Kasumi-1 (cell line): ENCODE measurements at regions not wholly inside any gene's neighbourhood (a gene's known extent, or its start where the extent isn't known, plus 50 kb on each side); places are given as distances from the start of the nearest gene placed in this dataset.

ENCODE experiments used
- DNase-seq, 2 experiments: peaks; one replicate each; lab custom pipeline; 2025; lab: John Stamatoyannopoulos, UW

DNA sequence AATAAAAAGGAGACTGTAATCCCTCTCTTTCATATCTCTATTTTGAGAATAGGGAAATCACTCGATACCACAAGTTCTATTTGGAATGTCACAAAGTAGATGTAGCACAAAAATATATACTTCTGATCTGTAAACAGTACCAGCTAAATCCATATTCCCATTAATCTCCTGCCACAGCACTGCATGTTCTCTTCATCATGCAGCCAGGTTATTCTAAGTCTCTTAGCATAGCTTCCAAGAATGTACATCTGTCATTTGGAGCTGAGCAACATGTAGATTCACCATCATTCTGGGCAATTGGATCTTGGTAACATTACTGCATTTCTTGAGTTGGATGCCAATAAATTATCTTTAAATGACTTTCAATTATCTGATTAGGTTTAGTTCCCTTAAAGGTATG is 1874.5 kb downstream of the MRPL39 start:
- no peak for DNase-seq

DNA sequence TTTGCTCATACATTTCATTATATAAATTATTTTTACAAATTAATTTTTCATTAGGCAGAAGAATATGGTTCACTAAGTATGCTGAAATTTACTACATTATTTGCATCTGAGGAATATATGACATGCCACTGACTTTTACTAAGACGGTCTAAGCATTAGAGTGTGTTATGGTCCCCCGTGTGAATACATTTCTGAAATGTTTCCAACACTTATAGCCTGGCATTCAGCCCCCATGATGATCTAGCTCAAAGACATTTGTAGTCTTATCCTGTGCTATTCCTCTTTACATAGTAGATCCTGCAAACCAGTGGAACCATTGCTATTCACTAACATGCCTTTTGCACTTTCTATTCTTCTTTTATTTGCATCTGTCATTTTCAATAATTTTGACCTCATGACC is 1878.0 kb downstream of the MRPL39 start:
- DNase-seq: no peak

DNA sequence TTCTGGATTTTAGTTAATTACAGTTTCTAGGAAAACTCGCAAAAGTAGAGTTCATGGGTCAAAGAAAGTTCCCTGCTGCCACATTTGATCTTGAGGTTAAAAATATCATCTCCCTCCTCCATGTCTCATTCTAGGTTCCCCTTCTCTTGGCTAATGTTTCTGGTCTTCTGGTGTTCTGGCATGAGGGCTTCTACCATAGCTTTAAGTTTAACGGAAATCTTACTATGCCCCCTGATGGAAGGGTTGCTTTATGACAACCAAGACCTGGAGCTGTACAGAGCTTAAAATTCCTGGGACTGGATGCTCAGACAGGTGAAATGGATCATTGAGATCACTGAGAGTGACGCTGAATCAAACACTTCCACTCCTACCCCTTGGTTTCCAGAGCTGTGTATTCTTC is 1881.7 kb downstream of the MRPL39 start:
- DNase-seq: peak in 1 of 2 experiments; percentile 28

DNA sequence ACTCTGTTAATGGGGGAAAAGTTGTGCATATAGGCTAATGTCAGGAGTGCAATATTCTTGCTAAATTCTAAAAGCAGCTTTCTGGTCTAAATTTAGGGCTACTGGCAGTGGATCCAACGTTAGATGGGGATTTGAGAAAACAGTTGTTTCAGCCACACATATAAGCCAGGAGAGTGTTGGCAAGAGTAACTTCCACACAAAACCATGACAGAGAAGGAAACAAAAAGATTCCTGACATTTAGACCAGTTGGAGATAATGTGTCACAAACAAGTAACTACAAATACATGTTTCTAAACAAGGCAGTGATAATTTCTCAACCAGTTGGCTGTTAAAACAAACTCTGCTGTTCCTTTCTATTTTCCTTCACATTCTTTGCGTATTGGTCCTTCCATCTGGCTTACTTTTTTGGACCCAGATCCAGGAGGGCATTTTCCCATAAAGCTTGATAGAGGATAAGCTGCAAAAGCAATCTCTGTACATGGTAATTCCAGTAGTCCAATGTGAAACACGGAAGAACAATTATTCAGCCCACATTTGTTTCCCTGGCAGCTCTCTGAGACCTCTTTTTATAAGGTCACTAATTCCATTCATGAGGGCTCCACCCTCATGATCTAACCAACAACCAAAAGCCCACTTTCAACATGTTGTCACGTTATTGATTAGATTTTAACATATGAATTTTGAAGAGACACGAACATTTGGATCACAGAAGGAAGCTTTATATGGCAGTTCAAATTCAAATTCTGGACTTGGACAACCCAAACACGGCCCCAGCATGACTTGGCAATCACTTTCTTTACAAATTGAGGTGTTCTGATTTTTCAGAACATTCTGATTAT is 1888.6 kb downstream of the MRPL39 start:
- DNase-seq: no peak

DNA sequence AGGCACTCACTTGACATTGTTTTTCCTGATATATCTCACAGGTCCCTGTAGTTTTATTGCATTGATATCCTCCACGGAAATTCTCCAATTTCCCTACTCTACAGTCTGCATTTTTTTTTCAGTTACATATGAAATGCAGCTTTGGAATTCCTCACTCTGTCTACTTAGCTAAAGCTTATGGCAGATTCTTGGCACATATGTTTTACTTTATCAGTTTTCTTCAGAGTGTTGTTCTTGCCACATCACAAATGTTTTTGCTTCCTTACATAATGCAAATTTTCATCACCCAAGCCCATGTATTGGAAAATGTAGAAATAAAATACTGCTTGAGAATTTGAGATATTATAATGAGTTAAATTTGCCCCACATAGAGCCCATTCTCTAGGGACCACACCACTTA is 1895.1 kb downstream of the MRPL39 start:
- no peak for DNase-seq

DNA sequence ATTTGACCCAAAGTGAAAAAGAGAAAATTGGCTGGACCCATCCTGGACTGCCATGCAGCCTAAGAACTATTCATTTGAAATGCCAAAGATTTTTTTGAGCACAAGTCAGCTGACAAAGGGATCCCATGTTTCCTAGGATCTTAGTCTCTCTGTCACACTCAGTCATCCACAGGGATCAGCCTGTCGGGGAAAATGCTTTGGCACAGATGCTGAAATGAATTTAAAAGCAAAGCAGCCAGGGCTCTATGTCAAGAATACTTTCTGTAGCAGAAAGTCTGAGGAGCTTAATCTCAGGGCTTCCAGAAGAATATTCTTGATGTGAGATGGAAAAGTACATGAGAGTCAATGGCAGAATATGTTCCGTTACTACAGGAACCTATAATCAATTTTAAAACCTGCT is 1900.8 kb downstream of the MRPL39 start:
- no peak for DNase-seq

DNA sequence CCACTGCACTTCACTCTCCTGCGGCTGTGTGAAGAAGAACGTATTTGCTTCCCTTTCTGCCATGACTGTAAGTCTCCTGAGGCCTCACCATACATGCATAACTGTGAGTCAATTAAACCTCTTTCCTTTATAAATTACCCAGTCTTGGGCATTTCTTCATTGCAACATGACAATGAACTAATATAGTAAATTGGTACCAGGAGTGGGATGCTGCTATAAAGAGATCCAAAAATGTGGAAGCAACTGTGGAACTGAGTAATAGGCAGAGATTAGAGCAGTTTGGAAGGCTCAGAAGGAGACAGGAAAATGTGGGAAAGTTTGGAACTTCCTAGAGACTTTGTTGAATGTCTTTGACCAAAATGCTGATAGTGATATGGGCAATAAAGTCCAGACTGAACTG is 1907.9 kb downstream of the MRPL39 start:
- no peak for DNase-seq

DNA sequence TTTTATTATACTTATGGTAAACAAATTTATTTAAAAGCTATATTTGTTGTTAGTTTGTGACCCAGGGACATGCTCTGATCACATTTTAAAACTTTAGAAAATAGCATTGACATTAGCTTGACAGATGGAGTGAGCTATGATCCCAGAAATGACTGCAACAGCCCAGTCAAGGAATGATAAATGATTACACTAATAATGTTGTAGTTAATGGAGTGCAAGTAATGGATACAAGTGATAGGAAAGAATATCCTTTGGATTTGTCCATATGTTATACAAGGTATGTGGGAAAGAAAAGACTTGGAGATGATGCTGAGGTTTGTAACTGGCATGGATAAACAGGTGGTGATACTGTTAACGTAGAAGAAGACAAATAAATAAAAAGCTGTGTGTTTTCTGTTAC is 1908.7 kb downstream of the MRPL39 start:
- DNase-seq: no peak

DNA sequence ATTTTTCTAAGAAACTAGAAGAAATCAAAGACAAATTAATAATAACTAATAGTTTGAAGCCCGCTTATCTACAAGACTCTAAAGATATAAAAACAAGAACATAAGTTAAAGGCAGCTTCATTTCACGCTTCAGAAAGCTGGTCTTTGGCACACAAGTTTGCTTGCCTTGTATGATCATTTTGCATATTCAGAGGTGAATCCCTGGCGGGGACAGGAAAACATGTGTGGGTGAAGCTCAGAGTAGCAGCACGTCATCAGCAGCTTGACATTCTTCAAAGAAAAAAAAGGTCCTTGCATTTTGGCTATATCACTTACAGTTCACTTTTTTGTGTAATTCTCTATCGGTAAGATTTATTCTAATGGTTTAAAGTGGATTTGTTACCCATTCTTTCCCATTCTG is 1911.8 kb downstream of the MRPL39 start:
- DNase-seq: no peak

DNA sequence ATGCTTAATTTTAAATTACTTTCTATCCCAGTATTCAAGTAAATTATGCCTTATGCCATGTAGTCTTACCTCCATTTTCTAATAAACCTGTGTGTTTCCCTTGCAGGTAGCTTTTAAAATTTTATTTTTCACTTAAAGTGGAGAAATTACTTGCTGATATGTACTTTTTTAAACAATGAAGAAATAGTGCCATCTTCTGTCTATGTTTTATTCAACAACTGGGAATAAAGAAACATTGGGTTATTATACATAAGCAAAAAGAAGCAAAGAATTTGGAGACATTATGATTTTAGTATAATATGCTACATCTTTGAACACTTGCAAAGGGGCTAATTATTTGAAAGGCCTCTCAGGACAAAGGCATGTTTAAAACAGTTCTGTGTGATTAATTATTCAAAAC is 1912.9 kb downstream of the MRPL39 start:
- peak; percentile 23 to 43 for DNase-seq

DNA sequence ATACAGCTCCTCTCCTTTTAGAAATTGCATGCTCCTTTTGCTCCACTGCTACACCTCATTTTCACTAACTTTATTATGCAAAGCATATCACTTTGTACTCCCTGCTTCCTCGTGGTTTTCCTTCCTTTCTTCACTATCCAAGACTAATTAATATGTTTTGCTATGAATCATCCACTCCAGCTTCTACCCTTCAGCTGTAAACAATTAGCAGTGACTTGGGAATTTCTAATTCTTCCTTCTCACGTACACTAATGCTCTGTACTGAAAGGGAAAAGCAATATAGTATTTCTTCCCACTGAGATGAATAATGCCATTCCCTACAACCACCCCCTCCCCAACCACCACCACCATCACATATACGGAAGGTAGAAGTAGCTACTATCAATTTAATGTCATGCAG is 1917.0 kb downstream of the MRPL39 start:
- no peak for DNase-seq

DNA sequence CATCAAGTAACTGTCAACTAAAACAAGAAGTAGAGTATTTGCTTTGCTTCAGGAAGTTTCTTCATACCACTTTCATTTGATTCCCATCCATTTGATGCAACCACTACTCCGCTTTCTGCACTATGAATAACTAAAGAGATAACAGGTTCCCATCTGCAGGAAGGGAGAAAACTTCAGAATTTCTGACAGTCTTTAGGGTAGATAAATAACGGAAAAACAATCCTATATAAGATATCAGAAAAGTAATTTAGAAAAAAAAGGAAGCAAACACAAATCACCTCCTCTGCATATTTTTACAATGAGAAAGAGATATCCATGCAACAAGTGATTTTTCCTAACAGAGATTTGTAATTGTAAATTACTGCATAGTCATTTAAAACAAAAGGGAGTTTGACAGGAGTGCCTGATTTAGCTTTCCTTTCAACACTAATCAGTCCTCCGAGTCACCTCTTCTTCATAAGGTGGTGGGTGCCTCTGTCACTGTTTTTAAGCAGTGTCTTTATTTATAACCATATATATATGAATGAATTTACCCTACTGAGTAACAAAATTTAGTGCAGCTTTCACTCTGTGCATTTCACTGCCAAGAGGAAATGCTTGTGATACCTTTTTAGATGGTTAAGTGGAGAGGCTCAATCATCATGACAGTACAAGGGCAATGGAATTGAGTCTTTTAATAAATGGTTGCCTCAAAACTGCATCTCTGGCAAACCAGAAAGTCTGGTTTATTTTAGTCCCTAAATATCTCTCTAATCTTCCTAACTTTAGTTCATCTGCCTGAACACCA is 1920.4 kb downstream of the MRPL39 start:
- DNase-seq: no peak

DNA sequence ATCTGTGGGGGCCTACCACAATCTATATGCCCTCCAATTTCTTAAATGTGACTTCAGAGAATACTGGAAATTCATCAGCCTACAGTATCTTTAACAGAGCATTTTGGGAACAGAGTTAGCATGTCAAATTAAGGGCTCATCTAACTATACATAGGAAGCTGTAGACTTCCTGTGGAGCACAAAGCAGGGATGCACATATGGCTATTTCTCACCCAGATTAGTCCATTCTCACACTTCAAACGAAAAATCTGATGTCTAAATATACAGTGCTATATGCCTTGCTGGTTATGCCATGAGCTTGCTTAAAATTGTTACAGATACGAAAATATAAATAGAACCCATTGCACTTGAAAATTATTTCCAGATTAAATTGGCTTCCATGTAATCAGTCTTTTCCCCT is 1922.8 kb downstream of the MRPL39 start:
- no peak for DNase-seq

DNA sequence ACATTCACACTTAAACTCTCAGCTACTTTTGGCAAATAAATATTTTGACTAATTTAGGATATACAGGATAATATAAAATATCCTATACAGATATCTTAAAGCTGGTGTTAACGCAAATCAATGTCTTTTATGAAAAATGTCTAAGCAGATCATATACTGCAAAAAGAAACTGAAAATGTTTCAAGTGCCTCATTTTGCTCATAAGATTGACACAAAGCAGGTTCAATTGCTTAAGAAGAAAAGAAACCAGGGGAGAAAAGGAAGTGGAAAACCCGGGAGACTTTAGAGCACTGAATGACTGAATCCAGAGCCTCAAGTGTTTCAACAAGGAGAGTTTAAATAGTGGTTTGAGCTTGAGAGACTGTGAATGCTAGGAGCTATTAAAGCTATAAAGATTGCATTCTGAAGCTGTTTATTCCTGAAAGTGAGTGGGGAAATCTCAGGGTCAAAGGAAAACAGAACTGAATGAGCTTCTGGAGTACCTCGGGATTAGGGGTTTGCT is 1943.0 kb downstream of the MRPL39 start:
- no peak for DNase-seq

DNA sequence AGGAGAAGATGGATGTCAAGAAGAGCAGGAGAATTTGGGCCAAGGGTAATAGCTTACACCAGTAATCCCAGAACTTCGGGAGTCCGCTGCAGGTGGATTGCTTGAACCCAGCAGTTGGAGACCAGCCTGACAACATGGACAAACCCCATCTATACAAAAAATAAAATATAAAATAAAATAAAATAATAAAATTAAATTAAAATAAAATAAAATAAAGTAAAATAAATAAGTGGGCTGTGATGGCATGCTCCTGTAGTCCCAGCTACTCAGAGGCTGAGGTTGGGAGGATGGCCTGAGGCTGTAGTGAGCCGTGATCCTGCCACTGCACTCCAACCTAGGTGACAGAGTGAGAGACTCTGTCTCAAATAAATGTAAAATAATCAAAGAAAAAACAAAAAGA is 1946.7 kb downstream of the MRPL39 start:
- DNase-seq: no peak

DNA sequence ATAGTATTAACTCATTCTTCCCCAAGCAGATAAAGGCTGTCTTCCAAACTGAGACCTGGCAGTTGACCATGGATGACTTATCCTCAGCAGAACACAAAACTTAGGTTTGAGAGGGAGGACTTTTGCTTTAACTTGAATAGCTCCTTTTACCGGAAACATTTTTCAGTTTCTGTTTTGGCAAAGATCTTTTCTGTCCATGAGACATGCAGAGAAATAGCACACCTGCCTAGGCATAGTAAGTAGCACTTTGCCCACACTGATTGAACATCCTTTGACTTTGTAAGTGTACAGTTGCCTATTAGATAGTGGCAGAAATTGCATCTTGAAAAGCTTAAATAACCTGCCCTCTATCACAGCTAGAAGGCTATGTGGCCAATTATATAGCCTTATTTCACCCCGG is 1962.5 kb downstream of the MRPL39 start:
- no peak for DNase-seq

DNA sequence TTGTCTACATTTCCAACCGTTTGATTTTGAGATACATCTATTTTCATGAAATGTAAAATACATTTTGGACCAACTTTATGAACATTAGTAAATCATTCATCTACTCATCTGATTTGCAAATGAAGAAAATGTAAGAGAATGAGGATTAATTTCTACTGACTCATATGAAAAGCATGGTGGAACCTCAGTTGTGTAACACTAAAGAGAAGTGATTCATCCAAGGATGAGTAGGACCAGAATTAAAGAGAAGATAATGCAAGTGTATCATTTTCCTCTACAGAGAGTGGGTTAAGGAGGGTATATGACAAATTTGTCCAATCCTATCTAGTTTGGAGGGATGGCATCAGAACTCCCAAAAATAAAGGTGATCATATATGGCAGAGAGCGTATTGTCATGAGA is 1967.6 kb downstream of the MRPL39 start:
- DNase-seq: no peak

DNA sequence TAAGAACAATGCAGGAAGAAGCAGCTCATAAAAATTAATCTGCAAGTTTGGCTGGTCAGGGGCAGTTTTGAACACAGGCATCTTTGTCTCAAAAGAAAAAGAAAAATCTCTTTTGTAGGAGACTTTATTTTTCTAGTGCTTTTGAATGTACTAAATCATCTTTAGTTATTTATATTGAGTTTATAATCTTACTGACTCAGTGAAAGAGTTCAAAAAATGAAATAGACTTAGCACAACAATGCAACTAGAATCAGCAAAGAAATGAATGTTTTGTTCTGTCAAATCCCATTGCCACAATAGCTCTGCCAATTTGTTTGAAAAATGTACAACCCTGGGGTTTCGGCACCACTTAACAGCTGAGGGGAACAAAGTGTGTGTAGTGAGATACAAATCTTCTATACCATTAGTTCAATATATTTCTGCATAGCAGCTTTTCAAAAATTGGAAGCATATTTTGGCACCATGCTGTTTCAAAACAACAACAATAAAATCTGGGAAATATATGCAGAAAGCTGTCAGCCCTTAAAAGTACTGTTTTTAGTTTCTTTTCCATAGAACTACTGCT is 1969.1 kb downstream of the MRPL39 start:
- DNase-seq: no peak

DNA sequence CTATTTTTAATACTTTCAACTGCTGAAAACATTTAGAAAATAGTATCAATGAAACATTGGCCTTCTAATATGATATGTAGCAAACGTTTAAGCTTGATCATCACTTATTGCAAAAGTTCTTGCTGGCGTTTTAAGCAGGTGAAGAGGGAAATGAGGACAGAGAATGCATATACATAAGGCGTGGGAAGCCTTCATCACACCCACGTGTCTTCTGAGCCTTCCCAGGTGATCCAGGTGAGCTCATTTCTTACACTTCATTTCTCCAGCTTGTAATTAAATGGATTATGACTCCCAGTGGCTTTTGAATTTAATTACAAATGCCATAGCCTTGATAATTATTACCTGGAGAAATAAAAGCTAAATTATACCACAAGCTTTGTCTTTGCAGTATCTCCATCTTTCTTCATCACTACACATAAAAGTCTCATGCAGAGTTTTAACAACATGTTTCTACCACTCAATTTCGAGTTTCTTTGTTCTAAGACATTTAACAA is 1973.8 kb downstream of the MRPL39 start:
- no peak for DNase-seq

DNA sequence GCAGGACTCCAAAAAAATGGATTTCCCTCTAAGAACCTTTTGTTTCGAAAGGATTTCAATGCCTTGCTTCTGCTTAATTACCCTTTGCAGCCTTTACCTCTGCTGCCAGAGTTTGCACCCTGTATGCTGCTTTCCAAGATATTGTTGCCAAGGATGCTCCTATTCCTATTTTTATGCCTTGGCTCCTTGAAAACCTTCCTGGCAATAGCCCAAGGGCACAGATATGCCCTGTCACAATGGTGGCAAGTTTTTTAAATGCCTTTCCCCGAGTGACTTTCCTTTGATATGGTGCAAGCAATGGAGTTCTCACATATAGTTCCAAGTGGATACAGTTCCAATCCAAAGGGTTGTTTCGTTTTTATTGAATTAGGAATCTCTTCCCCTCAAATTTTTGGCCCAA is 1983.0 kb downstream of the MRPL39 start:
- no peak for DNase-seq

DNA sequence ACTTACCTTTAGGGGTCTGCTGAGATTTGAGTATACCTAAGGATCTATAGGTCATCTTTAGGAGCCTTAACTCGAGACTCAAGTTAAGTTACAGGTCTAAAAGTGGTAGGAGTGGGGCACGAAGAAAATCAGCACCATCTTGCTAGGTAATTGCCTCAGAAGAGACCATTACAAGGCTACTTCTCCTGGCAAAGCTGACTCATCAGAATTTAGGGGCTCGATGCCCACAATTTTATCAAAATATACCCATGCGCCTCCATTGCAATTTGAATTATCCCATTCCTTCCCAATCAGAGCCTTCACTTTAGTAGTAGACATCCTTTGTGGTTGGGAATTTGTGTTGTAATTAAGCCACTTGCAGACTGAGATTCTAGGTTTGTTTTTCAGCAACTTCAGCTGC is 1994.3 kb downstream of the MRPL39 start:
- DNase-seq: no peak

DNA sequence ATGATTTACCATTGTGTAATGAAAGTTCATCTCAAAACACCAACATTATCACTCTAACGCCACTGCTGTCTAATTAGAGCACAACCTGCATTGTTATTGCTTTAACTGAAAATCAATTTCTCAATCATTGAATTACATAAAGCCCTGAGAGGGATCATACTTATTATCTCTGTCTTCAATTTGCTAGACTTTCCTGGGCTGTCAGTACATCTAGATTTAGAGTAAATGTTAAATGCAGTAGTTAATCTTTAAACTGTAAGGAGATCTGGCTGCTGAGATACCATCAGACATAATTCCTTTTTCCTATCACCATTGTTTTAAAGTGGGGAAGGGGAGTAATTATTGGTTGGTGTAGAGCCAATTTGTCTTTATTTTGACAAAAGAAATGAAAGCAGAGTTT is 1995.1 kb downstream of the MRPL39 start:
- no peak for DNase-seq
